Activated naive CD8-positive, alpha-beta T cell treated with anti-CD3 and anti-CD28 coated beads, Interleukin-2, amount 50 U/mL, for 24 hours (primary cell): ENCODE measurements at regions not wholly inside any gene's neighbourhood (a gene's known extent, or its start where the extent isn't known, plus 50 kb on each side); places are given as distances from the start of the nearest gene placed in this dataset.

Source experiments
- ATAC-seq: fragments of 150-1000 bp; cut with Tn5 transposase; one replicate; pipeline ENCODE4 v1.10.0; 2021
- DNase-seq: peaks from one replicate; pipeline ENCODE4 v3.0.0; 2021
- H3K27ac Mint-ChIP-seq: one replicate; pipeline ENCODE4 v1.8.0; 2021; ENCODE audit warnings: mild to moderate bottlenecking, mixed read lengths
- H3K27me3 Mint-ChIP-seq: one replicate; pipeline ENCODE4 v1.8.0; 2021; ENCODE audit warnings: mixed read lengths
- H3K36me3 Mint-ChIP-seq: one replicate; pipeline ENCODE4 v1.8.0; 2021; ENCODE audit warnings: low read depth, mixed read lengths
- H3K4me1 Mint-ChIP-seq: one replicate; pipeline ENCODE4 v1.8.0; 2021; ENCODE audit warnings: mixed read lengths
- H3K4me3 Mint-ChIP-seq: one replicate; pipeline ENCODE4 v1.8.0; 2021; ENCODE audit warnings: mild to moderate bottlenecking, moderate library complexity, mixed read lengths
- H3K9me3 Mint-ChIP-seq: one replicate; pipeline ENCODE4 v1.8.0; 2021; ENCODE audit warnings: mixed read lengths

GRCh38 chr16:80062361-80063030 lies 462.0 kb upstream of the MAF start:
- no peaks in the 10 kb centered on the region for H3K9me3 Mint-ChIP-seq
- DNase-seq: no peak
- H3K4me1 Mint-ChIP-seq: no peaks in the 10 kb centered on the region
- H3K36me3 Mint-ChIP-seq: no peaks in the 10 kb centered on the region
- H3K4me3 Mint-ChIP-seq: no peak overlapping the region
- H3K27me3 Mint-ChIP-seq: peaks cover 2% of the 10 kb centered on the region
- ATAC-seq: no peak
- H3K27ac Mint-ChIP-seq: no peak overlapping the region

DNA sequence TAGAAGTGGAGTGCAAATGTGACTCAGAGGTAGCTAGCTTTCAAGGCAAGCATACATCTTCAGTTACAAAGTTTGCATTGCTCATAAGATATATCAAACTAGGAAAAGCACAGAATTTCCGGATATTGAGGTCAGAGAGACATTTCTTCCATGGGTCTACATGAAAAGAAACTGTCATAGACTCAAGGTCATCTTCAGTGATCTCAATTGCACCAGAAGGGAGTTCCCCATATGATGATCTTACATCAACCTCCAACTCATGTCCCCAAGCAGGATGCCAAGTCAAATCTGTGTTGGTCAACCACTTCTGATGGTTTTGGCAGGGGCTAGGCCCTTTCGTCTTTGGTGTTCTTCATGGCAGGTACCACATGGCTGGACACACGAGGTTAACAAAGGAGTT lies 459.9 kb upstream of the MAF start:
- Mint-ChIP-seq H3K27ac (no peak overlapping the region), H3K27me3 (peaks cover 2% of the 10 kb centered on the region), H3K9me3 (no peaks in the 10 kb centered on the region), H3K36me3 (no peaks in the 10 kb centered on the region), H3K4me1 (no peaks in the 10 kb centered on the region), H3K4me3 (no peak overlapping the region)
- no peak for DNase-seq
- ATAC-seq: no peak

GRCh38 chr16:80059836-80060235 lies 459.3 kb upstream of the MAF start:
- H3K27me3 Mint-ChIP-seq: peaks cover 2% of the 10 kb centered on the region
- no peaks in the 10 kb centered on the region for H3K9me3 Mint-ChIP-seq
- DNase-seq (no peak), ATAC-seq (no peak)
- no peaks in the 10 kb centered on the region for H3K36me3 Mint-ChIP-seq
- H3K4me1 Mint-ChIP-seq: no peaks in the 10 kb centered on the region
- H3K4me3 Mint-ChIP-seq: no peak overlapping the region
- H3K27ac Mint-ChIP-seq: no peak overlapping the region

DNA sequence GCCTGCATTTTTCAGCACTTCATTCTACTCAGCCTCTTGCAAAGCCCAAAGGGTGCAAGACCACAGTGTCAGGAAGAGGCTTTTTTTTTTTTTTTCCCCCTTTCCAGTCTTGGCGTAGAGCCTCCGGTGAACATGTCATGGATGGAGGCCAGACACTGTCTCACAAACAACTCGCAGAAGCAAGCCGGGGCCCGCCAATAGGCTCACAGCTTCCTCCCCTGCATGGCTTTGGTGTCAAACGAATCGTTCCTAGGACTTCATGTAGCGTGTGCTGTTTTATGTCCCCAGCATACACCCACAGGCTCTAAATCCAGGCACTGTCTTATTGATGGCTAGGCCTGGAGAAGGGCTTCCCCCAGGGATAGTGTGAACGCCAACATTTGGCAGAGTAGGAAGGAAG lies 457.7 kb upstream of the MAF start:
- Mint-ChIP-seq H3K27ac (no peak overlapping the region), H3K9me3 (no peaks in the 10 kb centered on the region), H3K4me1 (no peaks in the 10 kb centered on the region), H3K27me3 (peaks cover 2% of the 10 kb centered on the region), H3K4me3 (no peak overlapping the region), H3K36me3 (no peaks in the 10 kb centered on the region)
- DNase-seq (no peak), ATAC-seq (no peak)

GRCh38 chr16:80056324-80056723 lies 455.8 kb upstream of the MAF start:
- Mint-ChIP-seq H3K9me3 (no peaks in the 10 kb centered on the region), H3K27ac (no peak overlapping the region), H3K36me3 (no peaks in the 10 kb centered on the region), H3K27me3 (no peaks in the 10 kb centered on the region), H3K4me3 (no peak overlapping the region), H3K4me1 (no peaks in the 10 kb centered on the region)
- DNase-seq (no peak), ATAC-seq (no peak)

- no peak overlapping the region for H3K27ac Mint-ChIP-seq
- no peaks in the 10 kb centered on the region for H3K4me1 Mint-ChIP-seq
- no peak for DNase-seq
- no peak for ATAC-seq
- no peak overlapping the region for H3K4me3 Mint-ChIP-seq
- no peaks in the 10 kb centered on the region for H3K27me3 Mint-ChIP-seq
- H3K9me3 Mint-ChIP-seq: no peaks in the 10 kb centered on the region
- H3K36me3 Mint-ChIP-seq: no peaks in the 10 kb centered on the region
Observed at GRCh38 chr16:80055831-80056230, 455.3 kb upstream of the MAF start.

GRCh38 chr16:80054647-80055046 lies 454.1 kb upstream of the MAF start:
- no peaks in the 10 kb centered on the region for H3K4me1 Mint-ChIP-seq
- no peaks in the 10 kb centered on the region for H3K9me3 Mint-ChIP-seq
- DNase-seq (no peak), ATAC-seq (no peak)
- H3K27ac Mint-ChIP-seq: no peak overlapping the region
- H3K36me3 Mint-ChIP-seq: no peaks in the 10 kb centered on the region
- H3K27me3 Mint-ChIP-seq: no peaks in the 10 kb centered on the region
- no peak overlapping the region for H3K4me3 Mint-ChIP-seq

DNA sequence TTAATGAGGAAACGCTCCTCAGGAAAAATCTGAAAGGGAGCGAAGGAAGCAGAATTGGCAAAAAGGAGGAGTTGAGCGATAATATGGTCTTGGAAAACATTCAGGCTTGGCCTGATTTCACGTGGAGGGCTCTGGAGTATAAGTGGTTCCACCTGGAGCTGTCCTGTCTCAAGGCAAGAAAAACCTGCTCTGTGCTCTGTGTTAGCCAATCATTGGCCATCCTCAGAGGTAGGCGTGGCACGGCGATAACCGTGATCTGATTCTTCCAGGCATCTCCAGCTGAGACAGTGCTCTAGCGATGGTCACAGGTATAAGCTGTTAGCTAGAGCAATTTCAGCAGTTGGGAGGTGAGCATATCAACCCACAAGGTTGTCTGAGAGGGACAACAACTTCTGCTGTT lies 450.5 kb upstream of the MAF start:
- no peak for ATAC-seq
- H3K27me3 Mint-ChIP-seq: peaks cover 2% of the 10 kb centered on the region
- DNase-seq: no peak
- no peak overlapping the region for H3K27ac Mint-ChIP-seq
- H3K9me3 Mint-ChIP-seq: no peaks in the 10 kb centered on the region
- H3K36me3 Mint-ChIP-seq: no peaks in the 10 kb centered on the region
- no peak overlapping the region for H3K4me3 Mint-ChIP-seq
- H3K4me1 Mint-ChIP-seq: no peaks in the 10 kb centered on the region

DNA sequence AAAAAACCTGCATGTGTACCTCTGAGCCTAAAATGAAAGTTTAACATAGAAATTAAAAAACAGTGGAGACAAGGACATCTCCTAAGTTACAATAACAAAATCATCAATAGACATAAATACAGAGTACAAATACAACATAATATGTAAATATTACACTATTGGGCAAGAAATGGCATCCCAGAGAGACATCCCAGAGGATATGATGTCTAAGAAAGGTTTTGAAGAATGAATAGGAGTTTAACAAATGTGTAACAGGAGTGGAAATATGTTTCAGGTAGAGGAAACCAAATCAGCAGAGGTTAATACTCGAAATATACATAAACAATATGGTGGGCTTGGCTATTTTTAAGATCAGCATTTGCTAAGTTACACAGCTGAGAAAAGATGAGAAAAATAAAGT lies 447.7 kb upstream of the MAF start:
- ATAC-seq (no peak), DNase-seq (no peak)
- no peaks in the 10 kb centered on the region for H3K4me1 Mint-ChIP-seq
- H3K27me3 Mint-ChIP-seq: peaks cover 3% of the 10 kb centered on the region
- no peaks in the 10 kb centered on the region for H3K36me3 Mint-ChIP-seq
- H3K4me3 Mint-ChIP-seq: no peak overlapping the region
- H3K27ac Mint-ChIP-seq: no peak overlapping the region
- no peaks in the 10 kb centered on the region for H3K9me3 Mint-ChIP-seq

- Mint-ChIP-seq H3K4me1 (no peaks in the 10 kb centered on the region), H3K27me3 (peaks cover 4% of the 10 kb centered on the region), H3K9me3 (no peaks in the 10 kb centered on the region), H3K36me3 (no peaks in the 10 kb centered on the region), H3K4me3 (no peak overlapping the region), H3K27ac (no peak overlapping the region)
- ATAC-seq (no peak), DNase-seq (no peak)
Observed at GRCh38 chr16:80047842-80048241, 447.3 kb upstream of the MAF start.

GRCh38 chr16:80046848-80047247 lies 446.3 kb upstream of the MAF start:
- no peaks in the 10 kb centered on the region for H3K4me1 Mint-ChIP-seq
- no peak for DNase-seq
- H3K27me3 Mint-ChIP-seq: peaks cover 6% of the 10 kb centered on the region
- ATAC-seq: no peak
- H3K4me3 Mint-ChIP-seq: no peak overlapping the region
- no peaks in the 10 kb centered on the region for H3K36me3 Mint-ChIP-seq
- H3K27ac Mint-ChIP-seq: no peak overlapping the region
- no peaks in the 10 kb centered on the region for H3K9me3 Mint-ChIP-seq

DNA sequence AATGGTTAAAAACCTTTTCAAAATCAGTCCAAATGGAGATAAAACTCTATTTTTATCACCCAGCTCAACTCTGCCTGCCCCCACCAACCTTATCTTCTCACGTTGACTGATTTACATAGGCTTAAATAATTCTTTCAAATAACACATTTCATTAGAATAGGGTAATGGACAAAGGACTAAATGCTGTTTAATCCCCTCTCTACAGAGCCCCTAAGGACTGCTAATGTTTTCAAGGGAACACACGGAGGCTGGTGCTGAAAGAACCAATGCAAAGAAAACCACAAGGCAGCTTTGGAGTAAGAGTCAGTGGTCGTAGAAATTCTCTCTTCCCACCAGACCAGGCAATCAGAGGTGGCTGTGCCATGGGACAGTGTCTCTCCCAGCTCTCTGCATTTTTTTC lies 445.7 kb upstream of the MAF start:
- no peaks in the 10 kb centered on the region for H3K4me1 Mint-ChIP-seq
- no peaks in the 10 kb centered on the region for H3K9me3 Mint-ChIP-seq
- H3K36me3 Mint-ChIP-seq: no peaks in the 10 kb centered on the region
- no peak overlapping the region for H3K4me3 Mint-ChIP-seq
- H3K27ac Mint-ChIP-seq: no peak overlapping the region
- no peak for ATAC-seq
- peaks cover 6% of the 10 kb centered on the region for H3K27me3 Mint-ChIP-seq
- DNase-seq: no peak

DNA sequence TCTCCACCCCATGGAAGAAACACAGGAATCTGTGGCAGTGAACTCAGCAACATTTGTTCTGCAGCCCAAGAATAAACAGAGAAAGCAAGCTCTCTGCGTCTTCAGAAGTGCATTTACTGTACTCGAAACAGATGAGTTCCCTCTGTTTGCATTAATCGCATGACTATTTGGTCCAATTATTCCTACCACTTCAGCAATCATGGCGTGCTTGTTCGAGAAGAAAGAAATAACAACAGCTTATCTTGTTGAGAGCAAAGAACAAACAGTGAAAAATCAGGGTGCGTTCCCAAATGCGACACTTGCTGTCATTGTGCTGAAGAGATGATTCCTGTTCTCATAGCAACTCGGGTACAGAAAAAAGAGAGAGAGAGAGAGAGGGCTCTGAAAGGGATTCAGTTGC lies 445.3 kb upstream of the MAF start:
- no peak overlapping the region for H3K4me3 Mint-ChIP-seq
- no peaks in the 10 kb centered on the region for H3K36me3 Mint-ChIP-seq
- no peaks in the 10 kb centered on the region for H3K4me1 Mint-ChIP-seq
- no peak for ATAC-seq
- peaks cover 6% of the 10 kb centered on the region for H3K27me3 Mint-ChIP-seq
- H3K9me3 Mint-ChIP-seq: no peaks in the 10 kb centered on the region
- no peak for DNase-seq
- H3K27ac Mint-ChIP-seq: no peak overlapping the region

DNA sequence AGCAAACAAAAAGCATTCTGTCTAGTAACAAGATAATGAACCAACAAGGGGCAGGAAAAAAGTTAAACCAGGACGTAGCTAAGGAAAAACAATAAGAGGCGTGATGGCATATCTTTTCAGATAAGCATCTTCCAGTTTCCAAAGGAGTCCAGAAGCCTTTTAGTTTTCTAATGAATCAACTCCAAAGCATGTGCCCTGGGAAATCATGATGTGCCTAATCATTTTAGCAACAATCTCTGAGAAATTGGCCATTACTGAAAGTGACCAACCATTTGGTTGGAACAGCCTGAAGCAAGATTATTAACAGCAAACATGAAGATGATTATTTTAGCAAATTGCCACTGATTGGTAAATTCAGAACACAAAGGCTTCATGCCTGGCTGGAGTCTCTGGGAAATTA lies 440.9 kb upstream of the MAF start:
- no peak for DNase-seq
- Mint-ChIP-seq H3K4me3 (no peak overlapping the region), H3K27ac (no peak overlapping the region), H3K27me3 (peaks cover 6% of the 10 kb centered on the region), H3K36me3 (no peaks in the 10 kb centered on the region), H3K4me1 (no peaks in the 10 kb centered on the region), H3K9me3 (no peaks in the 10 kb centered on the region)
- ATAC-seq: no peak

DNA sequence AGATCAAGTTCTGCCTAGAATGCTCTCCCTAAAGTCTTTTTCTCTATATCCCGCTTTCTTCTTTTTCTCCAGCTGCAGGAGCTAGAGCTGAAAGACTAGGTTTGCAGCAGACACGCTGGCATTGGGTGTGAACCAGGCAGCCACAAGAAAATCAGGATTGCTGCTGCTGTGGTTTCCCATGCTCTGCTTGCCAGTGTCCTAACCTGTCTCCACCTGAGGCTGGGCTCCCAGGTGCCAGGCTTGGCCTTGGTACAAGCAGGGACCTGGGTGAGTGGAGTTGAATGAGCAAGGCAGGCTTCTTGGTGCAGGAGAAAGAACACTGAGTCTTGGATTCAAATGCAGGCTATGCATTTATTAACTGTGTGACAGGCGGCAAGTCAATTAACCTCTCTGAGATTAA lies 440.3 kb upstream of the MAF start:
- ATAC-seq (no peak), DNase-seq (no peak)
- peaks cover 5% of the 10 kb centered on the region for H3K27me3 Mint-ChIP-seq
- no peak overlapping the region for H3K27ac Mint-ChIP-seq
- no peaks in the 10 kb centered on the region for H3K9me3 Mint-ChIP-seq
- no peaks in the 10 kb centered on the region for H3K36me3 Mint-ChIP-seq
- no peak overlapping the region for H3K4me3 Mint-ChIP-seq
- no peaks in the 10 kb centered on the region for H3K4me1 Mint-ChIP-seq

DNA sequence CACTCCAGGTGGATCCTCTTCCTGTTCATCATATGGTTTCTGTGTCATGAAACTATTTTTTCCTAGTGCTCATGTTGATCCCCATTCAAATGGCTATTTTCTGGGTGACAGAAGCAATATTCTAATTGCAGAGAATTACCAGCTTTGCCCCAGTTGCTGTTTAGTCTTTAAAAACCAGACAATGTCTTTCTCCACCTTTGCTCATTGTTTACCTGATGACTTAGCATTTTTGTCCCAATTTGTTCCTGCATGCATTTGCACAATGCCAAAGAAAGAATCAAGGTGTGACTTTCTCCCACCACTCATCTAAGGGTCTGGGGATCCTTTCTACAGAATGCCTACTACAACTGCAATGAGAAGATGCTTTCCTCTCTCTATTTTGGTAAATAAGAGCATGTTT lies 439.9 kb upstream of the MAF start:
- Mint-ChIP-seq H3K27me3 (peaks cover 5% of the 10 kb centered on the region), H3K9me3 (no peaks in the 10 kb centered on the region), H3K4me1 (no peaks in the 10 kb centered on the region), H3K27ac (no peak overlapping the region), H3K36me3 (no peaks in the 10 kb centered on the region), H3K4me3 (no peak overlapping the region)
- DNase-seq (no peak), ATAC-seq (no peak)
